ENCODE measurements at regions not wholly inside any gene's neighbourhood (a gene's known extent, or its start where the extent isn't known, plus 50 kb on each side); places are given as distances from the start of the nearest gene placed in this dataset.
"Not testable (repeated sequence)": the region's sequence is repeated elsewhere in the genome, so short reads cannot be mapped to it uniquely, and the experiment has no call there.

DNA sequence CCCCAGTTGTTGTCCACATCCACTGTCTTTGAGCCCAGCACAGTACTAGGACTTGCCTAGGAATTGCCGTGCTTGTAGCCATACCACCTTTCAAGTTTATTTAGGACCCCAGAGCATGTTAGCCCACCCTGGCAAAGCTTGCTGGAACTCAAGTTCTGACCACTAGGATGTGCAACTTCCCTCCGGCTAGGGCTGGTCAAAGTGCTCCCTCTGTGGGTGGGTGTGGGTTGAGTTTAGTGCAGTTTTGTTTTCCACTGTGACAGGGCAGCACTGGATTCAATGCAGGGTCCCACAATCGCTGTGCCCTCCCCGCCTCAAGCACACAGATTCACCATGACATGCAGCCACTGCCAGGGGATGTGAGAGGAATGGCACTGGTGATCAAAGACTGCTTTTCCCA is 96.0 kb downstream of the RASGEF1B start:
- DNase-seq (ENCODE audit: low read depth): no peak

DNA sequence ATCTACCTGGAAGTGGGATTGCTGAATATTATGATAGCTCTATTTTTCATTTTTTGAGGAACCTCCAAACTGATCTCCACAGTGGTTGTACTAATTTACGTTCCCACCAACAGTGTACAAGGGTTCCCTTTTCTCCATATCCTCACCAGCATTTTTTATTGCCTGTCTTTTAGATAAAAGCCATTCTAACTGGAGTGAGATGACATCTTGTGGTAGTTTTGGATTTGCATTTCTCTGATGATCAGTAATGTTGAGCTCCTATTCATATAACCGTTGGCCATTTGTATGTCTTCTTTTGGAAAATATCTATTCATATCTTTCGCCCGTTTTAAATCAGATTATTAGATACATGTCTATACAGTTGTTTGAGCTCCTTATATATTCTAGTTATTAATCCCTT is 101.8 kb downstream of the RASGEF1B start:
- DNase-seq (ENCODE audit: low read depth): no peak

GRCh38 chr4:81366779-81367178 is 104.9 kb downstream of the RASGEF1B start:
- no peak for DNase-seq (ENCODE audit: low read depth)

- no peak for DNase-seq (ENCODE audit: low read depth)
Observed at GRCh38 chr4:81360737-81361136, 111.0 kb downstream of the RASGEF1B start.

DNA sequence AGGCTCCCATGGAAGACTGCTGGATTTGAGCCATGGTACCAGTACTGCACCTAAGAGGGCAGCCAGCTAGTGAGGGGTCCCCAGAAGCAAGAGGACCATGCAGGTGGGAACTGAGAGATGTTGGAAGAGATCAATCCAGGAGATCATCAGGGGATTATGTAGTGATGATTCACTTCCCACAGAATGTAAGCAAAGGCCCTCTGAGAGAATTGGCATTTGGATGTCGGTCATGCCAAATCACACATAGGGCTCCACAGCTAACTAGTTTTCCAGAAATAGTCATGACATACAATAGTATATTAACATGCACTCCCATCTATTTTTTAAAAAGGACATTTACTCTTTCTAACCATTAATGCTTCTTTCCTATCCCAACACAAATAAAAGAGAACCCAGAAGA is 112.5 kb downstream of the RASGEF1B start:
- no peak for DNase-seq (ENCODE audit: low read depth)

- DNase-seq (ENCODE audit: low read depth): no peak
Observed at GRCh38 chr4:81358154-81358553, 113.6 kb downstream of the RASGEF1B start.

DNA sequence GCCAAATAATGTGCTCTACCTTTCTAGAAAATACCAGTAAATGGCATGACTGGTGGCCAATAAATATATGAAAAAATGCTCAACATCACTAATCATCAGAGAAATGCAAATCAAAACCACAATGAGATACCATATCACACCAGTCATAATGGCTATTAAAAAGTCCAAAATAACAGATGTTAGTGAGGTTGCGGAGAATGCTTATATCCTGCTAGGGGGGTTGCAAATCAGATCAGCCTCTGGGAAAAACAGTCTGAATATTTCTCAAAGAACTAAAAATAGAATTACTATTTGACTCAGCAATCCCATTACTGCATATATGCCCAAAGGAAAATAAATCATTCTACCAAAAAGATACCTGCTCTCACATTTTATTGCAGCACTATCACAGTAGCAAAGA is 115.1 kb downstream of the RASGEF1B start:
- DNase-seq (ENCODE audit: low read depth): no peak

DNA sequence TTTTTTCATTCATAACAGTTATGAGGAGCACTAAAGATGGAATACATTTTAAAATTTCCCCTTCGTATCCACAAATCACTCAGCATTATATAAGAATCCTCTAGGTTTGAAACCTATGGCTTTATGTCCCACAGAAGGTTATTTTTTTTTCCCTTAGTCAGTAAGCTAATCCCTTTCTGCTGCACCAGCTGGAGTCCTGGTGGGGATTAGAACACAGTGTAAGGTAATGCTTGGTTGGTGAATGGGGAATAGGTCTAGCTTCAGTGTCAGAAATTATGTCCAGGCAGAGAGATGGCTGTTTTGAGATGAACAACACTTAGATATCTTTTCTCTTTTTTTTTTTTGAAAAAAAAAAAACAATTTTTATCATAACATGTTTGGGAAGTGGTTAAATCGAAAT is 116.6 kb downstream of the RASGEF1B start:
- DNase-seq (ENCODE audit: low read depth): no peak

GRCh38 chr4:81353861-81354260 is 117.8 kb downstream of the RASGEF1B start:
- no peak for DNase-seq (ENCODE audit: low read depth)

DNA sequence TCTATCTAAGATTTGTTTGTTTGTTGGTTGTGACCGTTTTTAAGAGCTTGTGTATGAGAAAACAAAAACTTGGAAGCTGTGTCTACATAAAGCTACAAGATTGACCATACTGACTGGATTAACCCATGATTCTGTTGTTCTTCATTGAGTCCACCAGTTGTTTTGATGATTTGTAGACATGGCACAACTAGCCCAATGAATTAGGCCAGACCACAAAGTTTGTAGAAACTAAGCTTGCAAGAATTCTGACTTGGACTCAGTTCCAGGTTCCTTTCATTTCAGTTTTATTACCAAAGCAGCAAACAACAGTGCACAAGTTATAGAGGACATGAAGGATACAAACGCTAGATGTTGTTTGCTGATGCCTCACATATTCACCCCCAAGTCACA is 119.3 kb downstream of the RASGEF1B start:
- no peak for DNase-seq (ENCODE audit: low read depth)

GRCh38 chr4:81351654-81352445 is 119.9 kb downstream of the RASGEF1B start:
- peak; percentile 38 for DNase-seq (ENCODE audit: low read depth)

DNA sequence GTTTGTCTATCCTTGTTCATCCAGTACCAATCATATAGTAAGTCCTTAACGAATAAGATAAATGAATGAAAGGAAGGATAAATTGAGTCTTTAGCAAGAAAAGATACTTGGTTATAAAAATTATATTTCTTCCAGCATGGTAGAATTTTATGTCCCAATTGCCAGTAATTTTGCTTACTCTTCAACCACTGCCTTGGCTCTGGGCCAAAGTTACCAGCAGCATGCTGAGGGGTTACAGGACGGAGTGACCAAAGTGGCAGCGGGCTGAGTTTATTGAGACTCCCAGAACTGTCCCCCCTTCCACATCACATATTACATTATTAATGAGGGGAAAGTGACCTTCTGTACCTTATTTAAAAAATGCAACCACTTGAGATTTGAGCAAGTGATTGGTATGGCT is 121.7 kb downstream of the RASGEF1B start:
- no peak for DNase-seq (ENCODE audit: low read depth)

DNA sequence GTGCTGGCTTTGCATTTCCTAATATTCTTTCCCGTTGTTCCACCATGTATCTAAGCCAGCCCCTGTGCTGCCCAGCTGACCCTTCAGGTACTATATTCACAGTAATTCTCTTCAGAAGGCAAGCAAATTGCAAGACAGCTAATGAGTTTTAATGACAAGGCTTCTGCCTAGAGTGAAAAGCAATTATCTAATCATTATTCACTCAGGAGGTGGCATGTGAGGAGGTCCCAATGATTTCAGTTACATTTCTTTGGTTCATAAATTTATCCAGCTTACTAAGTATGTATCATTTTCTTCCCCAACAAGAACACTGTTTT is 123.0 kb downstream of the RASGEF1B start:
- DNase-seq (ENCODE audit: low read depth): no peak

- no peak for DNase-seq (ENCODE audit: low read depth)
Observed at GRCh38 chr4:81348086-81348777, 123.5 kb downstream of the RASGEF1B start.

DNA sequence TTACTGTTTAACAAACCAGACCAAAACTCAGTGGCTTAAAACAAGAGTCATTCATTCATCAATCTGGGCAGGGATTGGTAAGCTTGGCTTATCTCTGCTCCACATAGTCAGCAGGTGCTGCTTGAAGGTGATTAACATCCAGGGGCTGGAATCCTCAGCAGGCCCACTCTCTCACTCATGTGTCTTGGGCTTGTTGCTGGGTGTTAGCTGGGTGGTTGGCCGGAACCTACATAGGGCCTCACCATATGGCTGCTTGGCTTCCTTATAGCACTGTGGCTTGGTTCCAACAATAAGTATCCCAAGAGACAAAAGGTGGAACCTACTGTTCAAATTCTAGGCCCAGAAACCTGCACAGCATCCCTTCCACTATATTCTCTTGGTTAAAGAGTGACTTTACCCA is 125.0 kb downstream of the RASGEF1B start:
- DNase-seq (ENCODE audit: low read depth): no peak

DNA sequence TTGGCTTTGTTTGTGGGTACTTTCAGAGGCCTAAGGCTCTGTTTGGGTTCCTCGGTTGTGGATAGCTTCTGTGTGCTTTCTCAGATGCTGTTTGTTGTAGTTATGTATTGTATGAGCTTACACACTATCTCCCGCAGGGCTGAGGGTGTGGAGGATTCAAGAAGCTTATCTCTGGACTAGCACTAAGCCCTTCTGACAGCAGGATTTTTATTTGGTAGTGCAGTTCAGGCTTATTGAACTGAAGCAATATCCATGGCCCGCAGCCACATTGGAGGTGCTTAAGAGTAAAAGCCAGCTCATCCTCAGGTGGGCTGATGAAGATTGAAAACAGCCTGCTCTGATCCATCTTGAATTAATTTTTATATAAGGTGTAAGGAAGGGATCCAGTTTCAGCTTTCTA is 128.2 kb downstream of the RASGEF1B start:
- no peak for DNase-seq (ENCODE audit: low read depth)

DNA sequence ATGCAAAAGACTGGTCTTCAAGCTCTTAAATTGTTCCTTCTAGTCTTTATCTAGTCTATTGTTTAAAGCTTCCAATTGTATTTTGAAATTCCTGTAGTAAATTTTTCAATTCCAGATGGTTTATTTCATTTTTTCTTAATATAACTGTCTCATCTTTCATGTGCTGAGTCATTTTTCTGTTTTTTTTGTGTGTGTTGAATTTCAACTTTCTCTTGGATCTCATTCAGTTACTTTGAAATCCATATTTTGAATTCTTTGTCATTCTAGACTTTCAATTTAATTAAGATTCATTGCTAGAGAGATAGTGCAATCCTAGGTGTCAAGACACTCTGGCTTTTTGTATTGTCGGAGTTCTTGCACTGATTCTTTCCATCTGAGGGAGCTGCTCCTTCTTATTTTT is 128.0 kb upstream of the PRKG2 start:
- DNase-seq (ENCODE audit: low read depth): no peak

- no peak for DNase-seq (ENCODE audit: low read depth)
Observed at GRCh38 chr4:81337211-81337610, 122.2 kb upstream of the PRKG2 start.

DNA sequence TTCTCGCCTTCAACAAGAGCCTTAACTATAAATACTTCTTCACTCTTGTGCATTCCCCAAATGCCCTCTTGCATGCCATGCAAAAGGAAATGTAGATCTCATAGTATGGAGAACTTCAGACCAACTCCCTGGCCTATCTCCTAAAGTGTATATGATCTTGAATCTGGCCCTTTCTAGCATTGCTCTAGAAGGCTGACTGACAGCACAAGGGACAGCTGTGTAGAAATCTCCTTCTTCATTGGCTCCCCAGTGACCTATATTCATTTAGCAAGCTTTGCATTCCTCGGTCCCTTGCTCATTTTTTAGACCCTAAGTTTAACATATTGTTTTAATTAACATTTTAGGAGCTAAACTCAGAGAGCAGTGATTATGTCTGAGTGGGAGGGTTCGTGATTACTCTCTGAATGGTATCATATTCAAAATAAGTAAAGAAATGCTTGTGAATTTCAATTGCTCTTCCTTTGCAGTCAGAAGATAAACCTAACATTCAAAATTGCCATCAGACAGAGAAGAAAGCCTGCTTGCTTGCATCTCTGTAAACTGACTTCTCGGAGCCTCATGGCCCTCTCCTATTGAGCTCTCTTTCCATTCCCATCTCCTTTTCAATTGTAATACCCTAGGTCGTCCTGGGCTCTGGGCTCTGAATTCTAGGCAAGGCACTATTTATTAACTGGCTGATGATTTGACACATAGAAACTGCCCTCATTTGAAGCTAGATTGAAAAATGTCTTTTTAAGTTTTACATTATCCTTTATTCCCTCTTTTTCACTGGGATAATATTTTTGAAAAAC is 120.3 kb upstream of the PRKG2 start:
- no peak for DNase-seq (ENCODE audit: low read depth)

DNA sequence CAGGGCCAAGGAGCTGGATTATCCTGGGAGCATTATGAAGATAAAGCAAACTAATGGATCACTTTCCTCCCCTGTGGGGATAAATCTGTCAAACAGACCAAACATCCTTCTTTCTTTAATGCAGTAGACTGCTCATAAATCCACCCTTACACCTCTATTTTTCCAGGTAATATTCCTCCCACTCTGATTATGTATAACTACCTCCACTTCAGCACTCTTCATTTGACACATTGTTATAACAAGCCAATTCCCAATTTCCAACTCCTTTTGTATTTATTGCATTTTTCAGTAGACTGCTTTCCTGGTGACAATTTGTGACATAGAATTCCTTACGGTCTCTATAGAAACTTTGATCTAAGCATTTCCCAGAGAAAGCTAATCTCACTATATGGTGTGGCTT is 115.0 kb upstream of the PRKG2 start:
- no peak for DNase-seq (ENCODE audit: low read depth)

DNA sequence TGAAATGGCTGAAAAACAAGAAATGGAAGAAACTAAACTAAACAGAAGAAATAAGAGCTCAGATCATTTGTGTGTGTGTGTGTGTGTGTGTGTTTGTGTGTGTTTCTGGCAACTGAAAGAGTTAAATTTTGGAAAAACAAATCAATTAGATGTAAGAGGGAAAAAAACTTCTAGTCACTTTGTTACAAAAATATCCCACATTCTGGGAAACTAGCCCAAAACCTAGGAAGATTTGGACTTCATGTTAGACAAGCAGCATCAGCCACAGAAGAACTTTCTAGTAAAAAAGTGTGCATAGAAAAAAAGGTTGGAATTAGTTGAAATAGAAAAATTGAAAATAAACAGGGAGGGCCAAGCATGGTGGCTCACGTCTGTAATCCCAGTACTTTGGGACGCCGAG is 111.6 kb upstream of the PRKG2 start:
- no peak for DNase-seq (ENCODE audit: low read depth)

GRCh38 chr4:81324594-81324993 is 109.6 kb upstream of the PRKG2 start:
- not testable (repeated sequence) for DNase-seq (ENCODE audit: low read depth)

DNA sequence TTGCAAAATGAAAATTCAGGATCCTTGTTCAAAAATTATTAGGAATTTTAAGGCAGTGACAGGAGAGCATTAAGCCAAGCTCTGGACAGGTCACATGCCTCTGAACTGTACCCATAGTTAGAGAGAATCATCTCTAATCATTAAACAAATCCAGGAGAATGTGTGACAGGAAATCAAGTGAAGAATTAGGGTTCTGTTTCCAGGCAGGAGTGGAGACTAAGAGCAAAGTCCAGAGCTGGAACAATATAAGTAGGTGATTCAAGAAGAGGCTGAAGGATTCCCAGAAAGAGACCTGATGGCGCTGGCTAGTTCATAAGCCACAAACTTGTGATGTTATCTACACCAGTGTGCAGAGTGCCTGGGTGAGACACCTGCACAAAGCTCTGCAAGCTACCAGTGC is 104.6 kb upstream of the PRKG2 start:
- DNase-seq (ENCODE audit: low read depth): no peak
